ENCODE measurements at regions not wholly inside any gene's neighbourhood (a gene's known extent, or its start where the extent isn't known, plus 50 kb on each side); places are given as distances from the start of the nearest gene placed in this dataset.
A peak's percentile ranks its signal among the peaks of the same experiment; 100 is the strongest.

DNA sequence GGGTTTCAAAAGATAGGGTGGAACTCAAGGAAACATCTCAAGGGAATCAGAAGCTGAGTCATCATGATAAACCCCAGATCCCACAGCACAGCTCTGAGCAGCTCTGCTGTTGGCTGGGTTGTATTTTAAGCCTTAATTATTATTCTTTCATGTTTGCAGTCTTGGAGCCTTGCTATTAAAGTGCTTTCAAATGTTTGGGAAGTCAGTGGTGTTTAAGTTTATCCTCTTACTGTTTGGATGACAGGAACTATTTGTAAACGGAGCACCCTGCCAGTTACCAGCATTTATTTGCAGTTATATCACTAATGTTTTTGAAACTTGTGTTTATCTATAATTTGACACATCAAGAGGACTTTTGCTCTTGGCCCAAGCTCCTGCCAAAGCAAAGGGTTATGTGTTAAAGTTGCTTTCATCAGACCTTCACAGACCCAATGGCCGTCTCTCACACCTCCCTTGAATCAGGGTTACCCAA, 141.1 kb upstream of the SPDL1 start:
- H3K4me3 ChIP-seq = no peak overlapping the region
- 38% methylated on average over 2 of the region's 2 CpGs for WGBS
- H3K27me3 ChIP-seq (replicated peaks; ENCODE audit: insufficient read depth) = no peaks in the 10 kb centered on the region
- no peak overlapping the region for H3K27ac ChIP-seq
- no peak for DNase-seq (ENCODE audit: low spot score)
- no peaks in the 10 kb centered on the region for H3K4me1 ChIP-seq (replicated peaks)
- H3K36me3 ChIP-seq = no peaks in the 10 kb centered on the region
- peak; percentile 65 for TF ChIP-seq POLR2AphosphoS5 (IDR thresholded peaks at IDR 0.05)
- TF ChIP-seq, protein P1, sequence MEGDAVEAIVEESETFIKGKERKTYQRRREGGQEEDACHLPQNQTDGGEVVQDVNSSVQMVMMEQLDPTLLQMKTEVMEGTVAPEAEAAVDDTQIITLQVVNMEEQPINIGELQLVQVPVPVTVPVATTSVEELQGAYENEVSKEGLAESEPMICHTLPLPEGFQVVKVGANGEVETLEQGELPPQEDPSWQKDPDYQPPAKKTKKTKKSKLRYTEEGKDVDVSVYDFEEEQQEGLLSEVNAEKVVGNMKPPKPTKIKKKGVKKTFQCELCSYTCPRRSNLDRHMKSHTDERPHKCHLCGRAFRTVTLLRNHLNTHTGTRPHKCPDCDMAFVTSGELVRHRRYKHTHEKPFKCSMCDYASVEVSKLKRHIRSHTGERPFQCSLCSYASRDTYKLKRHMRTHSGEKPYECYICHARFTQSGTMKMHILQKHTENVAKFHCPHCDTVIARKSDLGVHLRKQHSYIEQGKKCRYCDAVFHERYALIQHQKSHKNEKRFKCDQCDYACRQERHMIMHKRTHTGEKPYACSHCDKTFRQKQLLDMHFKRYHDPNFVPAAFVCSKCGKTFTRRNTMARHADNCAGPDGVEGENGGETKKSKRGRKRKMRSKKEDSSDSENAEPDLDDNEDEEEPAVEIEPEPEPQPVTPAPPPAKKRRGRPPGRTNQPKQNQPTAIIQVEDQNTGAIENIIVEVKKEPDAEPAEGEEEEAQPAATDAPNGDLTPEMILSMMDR (IDR thresholded peaks at IDR 0.05) = no peak
- no peaks in the 10 kb centered on the region for H3K9me3 ChIP-seq
- intact Hi-C loops (cut with DNase I) = no loop called here

DNA sequence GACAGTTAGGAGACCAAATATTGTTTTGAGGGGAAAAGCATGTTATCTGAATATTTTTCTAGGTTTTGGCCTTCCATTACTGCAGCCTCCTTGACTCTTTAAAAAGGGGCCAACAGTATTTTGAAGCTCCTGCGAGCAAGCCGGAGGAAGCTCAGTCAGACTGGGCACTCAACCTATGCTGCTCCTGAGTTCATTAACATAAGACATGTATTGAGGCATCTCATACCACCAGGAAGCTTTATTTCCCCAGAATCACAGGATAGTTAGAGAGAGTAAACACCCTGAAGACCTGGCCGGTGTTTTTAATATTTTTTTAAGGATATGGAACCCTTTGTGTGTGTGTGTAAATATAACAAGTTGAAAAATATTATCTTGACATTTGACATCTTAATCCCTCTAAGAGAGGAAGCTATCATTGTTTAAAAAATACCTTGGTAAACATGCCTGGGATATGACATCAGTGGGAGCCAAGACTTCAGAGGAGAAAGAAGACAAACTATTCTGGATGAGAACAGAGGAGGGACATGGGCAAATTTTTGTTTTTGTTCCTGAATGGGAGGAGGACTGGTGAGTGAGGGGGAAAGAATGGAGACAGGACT, 139.3 kb upstream of the SLIT3 start:
- 43% methylated on average over 3 of the region's 3 CpGs for WGBS
- Histone ChIP-seq H3K4me1 (replicated peaks) (no peaks in the 10 kb centered on the region), H3K27me3 (replicated peaks; ENCODE audit: insufficient read depth) (no peaks in the 10 kb centered on the region), H3K9me3 (no peaks in the 10 kb centered on the region), H3K27ac (peak overlapping the region in 1 of 2 donors; percentile 8), H3K36me3 (no peaks in the 10 kb centered on the region), H3K4me3 (no peak overlapping the region)
- intact Hi-C loops (cut with DNase I) = no loop called here
- DNase-seq (ENCODE audit: low spot score) = no peak
- TF ChIP-seq, protein P1 (IDR thresholded peaks at IDR 0.05) = no peak
- TF ChIP-seq POLR2A (IDR thresholded peaks at IDR 0.05) (no peak), POLR2AphosphoS5 (IDR thresholded peaks at IDR 0.05) (no peak)

- Histone ChIP-seq H3K27ac (no peak overlapping the region), H3K4me1 (replicated peaks) (no peaks in the 10 kb centered on the region), H3K4me3 (no peak overlapping the region), H3K27me3 (replicated peaks; ENCODE audit: insufficient read depth) (no peaks in the 10 kb centered on the region), H3K9me3 (no peaks in the 10 kb centered on the region), H3K36me3 (no peaks in the 10 kb centered on the region)
- intact Hi-C loops (cut with DNase I) = no loop called here
- TF ChIP-seq, protein P1 (IDR thresholded peaks at IDR 0.05) = no peak
- peak; percentile 78 for TF ChIP-seq POLR2AphosphoS5 (IDR thresholded peaks at IDR 0.05)
- DNase-seq (ENCODE audit: low spot score) = peak; percentile 35
- 50% methylated on average over 4 of the region's 4 CpGs for WGBS
Observed at GRCh38 chr5:169439362-169439761, 138.4 kb upstream of the SLIT3 start.

- no peaks in the 10 kb centered on the region for H3K27me3 ChIP-seq (replicated peaks; ENCODE audit: insufficient read depth)
- 82% methylated on average over 7 of the region's 7 CpGs for WGBS
- intact Hi-C loops (cut with DNase I) = no loop called here
- H3K9me3 ChIP-seq = no peaks in the 10 kb centered on the region
- no peak overlapping the region for H3K27ac ChIP-seq
- no peaks in the 10 kb centered on the region for H3K36me3 ChIP-seq
- H3K4me3 ChIP-seq = no peak overlapping the region
- H3K4me1 ChIP-seq (replicated peaks) = no peaks in the 10 kb centered on the region
- DNase-seq (ENCODE audit: low spot score) = no peak
- TF ChIP-seq POLR2A (IDR thresholded peaks at IDR 0.05) = no peak
- TF ChIP-seq, protein P1 (IDR thresholded peaks at IDR 0.05) = no peak
- no peak for TF ChIP-seq POLR2AphosphoS5 (IDR thresholded peaks at IDR 0.05)
Observed at GRCh38 chr5:169435506-169436229, 134.7 kb upstream of the SLIT3 start.

DNA sequence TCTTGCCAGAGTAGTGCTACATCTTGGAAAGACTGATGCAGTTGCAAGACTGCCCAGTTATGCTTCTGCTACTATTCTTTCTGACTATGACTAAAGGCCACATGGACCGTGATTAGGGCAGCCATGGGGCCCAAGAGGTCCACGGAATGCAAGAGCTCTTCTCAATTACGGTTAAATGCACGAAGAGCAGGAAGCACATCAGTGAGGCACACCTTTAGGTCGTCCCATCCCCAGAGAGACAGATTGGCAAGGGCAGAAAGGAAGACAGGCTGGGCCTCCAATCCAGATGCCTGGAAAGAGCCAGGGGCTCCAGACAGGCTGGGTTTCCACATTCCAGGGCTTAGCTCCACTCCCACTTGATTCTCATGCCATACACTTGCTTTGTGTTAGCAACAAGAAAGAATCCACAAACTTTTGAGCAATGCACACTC, 132.3 kb upstream of the SLIT3 start:
- intact Hi-C loops (cut with DNase I) = no loop called here
- Histone ChIP-seq H3K4me3 (no peak overlapping the region), H3K9me3 (no peaks in the 10 kb centered on the region), H3K27ac (no peak overlapping the region), H3K36me3 (no peaks in the 10 kb centered on the region), H3K27me3 (replicated peaks; ENCODE audit: insufficient read depth) (no peaks in the 10 kb centered on the region), H3K4me1 (replicated peaks) (no peaks in the 10 kb centered on the region)
- no peak for DNase-seq (ENCODE audit: low spot score)
- TF ChIP-seq, protein P1 (IDR thresholded peaks at IDR 0.05) = no peak
- no peak for TF ChIP-seq POLR2AphosphoS5 (IDR thresholded peaks at IDR 0.05)
- WGBS = 86% methylated on average over 5 of the region's 5 CpGs

Data from prostate gland (tissue), 2 donors.